HEK293T (cell line): ENCODE measurements at regions not wholly inside any gene's neighbourhood (a gene's known extent, or its start where the extent isn't known, plus 50 kb on each side); places are given as distances from the start of the nearest gene placed in this dataset.

Source experiments
- BHLHE40 ChIP-seq: fragments of 450-650 bp; IDR thresholded peaks from 2 replicates; pipeline ENCODE4 v1.6.1; 2016; ENCODE audit warnings: mild to moderate bottlenecking, moderate library complexity, borderline replicate concordance
- SUZ12 ChIP-seq: fragments of 450-650 bp; IDR thresholded peaks from 2 replicates; pipeline ENCODE4 v1.6.1; 2016; ENCODE audit warnings: mild to moderate bottlenecking

DNA sequence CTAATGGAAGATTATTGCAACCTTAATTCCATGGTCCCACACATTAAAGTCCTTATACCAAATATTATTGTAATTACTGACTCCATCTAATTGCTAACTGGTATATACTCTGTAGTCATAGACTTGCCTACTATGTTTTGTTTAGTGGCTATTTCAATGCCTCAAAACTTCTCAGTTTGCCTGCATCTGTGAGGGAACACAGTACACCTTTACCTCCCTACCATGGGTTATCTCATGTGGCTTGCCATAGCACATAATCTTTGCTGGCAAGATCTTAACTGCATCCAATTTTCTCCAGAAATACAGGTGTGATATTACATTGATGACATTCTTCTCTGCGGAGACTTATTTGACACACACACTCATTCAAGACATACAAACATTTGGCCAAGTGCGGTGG is 107.1 kb upstream of the ZNF184 start:
- TF ChIP-seq SUZ12 (no peak), BHLHE40 (no peak)
